ENCODE measurements at regions not wholly inside any gene's neighbourhood (a gene's known extent, or its start where the extent isn't known, plus 50 kb on each side); places are given as distances from the start of the nearest gene placed in this dataset.
"Not testable (repeated sequence)": the region's sequence is repeated elsewhere in the genome, so short reads cannot be mapped to it uniquely, and the experiment has no call there.

- peak; percentile 76 for DNase-seq (ENCODE audit: low read depth)
Measured at GRCh38 chr6:164085091-164086075, 670.9 kb downstream of the QKI start.

GRCh38 chr6:164079275-164079600 is 664.7 kb downstream of the QKI start:
- no peak for DNase-seq (ENCODE audit: low read depth)

DNA sequence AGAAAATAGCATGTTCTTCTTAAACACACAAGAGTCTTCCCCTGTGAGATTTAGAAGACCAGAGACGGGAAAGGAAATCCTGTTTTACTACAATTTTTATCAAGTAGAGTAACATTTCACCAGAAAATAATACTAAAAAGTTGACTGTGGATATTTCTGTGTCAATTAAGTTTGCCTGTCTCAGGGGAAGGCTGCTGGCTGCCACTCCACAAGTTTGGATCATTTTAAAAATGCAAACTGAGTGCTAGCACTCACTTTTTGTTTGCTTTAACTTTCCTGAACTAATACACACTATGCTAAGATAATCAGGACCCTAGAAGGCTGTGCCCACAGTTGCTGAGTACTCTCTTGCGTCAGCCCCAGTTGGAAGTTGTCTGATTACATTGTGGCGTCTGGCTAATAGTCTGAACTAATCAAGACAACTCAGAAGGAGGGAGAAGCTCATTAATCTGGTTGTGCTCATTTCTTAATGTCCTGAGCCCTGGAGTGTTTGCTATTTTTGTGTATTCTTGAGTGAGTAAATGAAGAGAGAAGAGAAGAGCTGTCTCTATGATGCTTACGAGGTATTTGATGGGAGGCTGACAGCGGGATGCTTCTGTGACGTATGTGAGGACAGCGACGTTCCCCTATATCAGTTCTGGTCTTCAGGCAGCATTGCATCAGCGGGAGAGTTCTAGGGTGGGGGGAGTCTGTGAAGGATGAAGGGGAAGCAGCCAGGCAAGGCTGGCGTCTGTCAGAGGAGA is 664.2 kb downstream of the QKI start:
- no peak for DNase-seq (ENCODE audit: low read depth)

DNA sequence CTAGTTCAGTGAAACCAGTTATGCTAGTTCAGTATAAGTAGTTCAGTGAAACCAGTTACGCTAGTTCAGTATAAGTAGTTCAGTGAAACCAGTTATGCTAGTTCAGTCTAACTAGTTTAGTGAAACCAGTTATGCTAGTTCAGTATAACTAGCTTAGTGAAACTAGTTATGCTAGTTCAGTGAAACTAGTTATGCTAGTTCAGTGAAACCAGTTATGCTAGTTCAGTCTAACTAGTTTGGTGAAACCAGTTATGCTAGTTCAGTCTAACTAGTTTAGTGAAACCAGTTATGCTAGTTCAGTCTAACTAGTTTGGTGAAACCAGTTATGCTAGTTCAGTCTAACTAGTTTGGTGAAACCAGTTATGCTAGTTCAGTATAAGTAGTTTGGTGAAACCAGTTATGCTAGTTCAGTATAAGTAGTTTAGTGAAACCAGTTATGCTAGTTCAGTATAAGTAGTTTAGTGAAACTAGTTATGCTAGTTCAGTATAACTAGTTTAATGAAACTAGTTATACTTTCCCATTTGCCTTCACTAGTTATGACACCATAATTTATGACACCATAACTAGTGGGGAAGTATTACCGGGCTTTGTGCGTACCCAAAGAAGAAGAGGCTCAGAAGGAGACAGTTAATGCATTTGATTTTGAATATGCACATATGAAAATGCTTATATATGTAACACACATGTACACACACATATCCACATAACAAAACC is 662.5 kb downstream of the QKI start:
- not testable (repeated sequence) for DNase-seq (ENCODE audit: low read depth)

GRCh38 chr6:164075981-164076615 is 661.6 kb downstream of the QKI start:
- DNase-seq (ENCODE audit: low read depth), result no peak

DNA sequence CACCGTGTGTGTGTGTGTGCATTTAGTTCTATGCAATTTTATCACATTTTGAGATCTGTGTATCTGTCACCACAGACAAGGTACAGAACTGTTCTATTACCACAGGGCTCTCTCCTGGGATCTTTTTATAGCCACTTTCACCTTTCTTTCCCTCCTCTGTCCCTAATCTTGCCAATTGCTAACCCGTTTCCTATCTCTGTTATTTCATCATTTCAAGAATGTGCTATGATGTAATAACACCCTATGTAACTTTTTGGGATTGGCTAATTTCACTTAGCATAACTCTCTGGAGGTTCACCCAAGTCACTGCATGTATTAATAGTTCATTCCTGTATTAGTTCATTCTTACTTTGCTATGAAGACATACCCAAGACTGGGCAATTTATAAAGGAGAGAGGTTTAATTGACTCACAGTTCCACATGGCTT is 657.7 kb downstream of the QKI start:
- no peak for DNase-seq (ENCODE audit: low read depth)

DNA sequence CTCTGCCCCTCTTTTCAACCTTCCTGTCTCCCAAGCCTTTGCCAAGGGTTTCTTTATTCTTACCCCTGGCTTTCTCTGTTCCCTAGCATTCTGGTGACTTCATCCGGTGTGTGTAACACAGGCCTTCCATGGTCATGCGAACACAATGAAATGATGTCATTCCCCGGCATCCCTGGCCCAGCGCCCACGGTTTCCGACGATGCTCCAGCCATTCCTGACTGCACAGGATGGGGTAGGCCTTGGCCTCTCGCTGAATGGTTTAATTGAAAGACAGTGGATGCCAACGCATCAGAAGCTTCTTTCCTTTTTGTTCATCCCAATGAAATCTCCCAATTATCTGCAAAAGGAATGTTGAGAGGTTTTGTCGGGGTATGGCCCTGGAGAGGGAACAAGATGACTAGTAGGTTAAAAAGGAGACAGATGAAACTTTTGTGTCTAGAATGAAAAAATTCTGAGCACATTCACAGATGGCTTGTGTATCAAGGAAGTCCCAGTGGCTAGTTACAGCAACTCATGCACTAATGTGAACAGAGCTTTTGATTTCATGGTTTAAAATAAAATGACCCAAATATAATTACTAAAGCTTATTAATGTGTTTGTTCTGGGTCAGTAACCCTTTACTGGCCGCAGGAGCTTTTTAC is 655.0 kb downstream of the QKI start:
- DNase-seq (ENCODE audit: low read depth), result peak; percentile 86

GRCh38 chr6:164068527-164068926 is 654.0 kb downstream of the QKI start:
- no peak for DNase-seq (ENCODE audit: low read depth)

GRCh38 chr6:164066766-164067165 is 652.2 kb downstream of the QKI start:
- DNase-seq (ENCODE audit: low read depth), result no peak

- no peak for DNase-seq (ENCODE audit: low read depth)
Measured at GRCh38 chr6:164066335-164066734, 651.8 kb downstream of the QKI start.

DNA sequence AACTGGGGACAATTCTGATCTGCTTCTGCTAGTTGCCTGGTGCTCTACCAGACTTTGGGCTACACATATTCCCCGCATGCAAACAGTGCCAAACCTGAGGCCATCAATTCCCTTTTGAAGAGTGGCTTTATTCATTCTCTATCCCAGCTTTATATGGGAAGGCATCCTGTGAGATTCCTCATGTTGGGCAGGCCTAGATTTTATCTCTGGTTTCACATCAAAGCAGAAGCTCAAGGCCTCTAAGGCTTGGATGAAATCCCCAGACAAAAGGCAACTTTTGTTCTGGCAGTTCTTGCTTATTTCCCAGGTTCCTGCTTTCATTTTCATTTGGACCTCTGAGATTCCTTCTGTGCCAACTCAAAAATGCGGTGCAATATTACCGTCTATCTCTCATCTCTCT is 648.8 kb downstream of the QKI start:
- DNase-seq (ENCODE audit: low read depth), result no peak

GRCh38 chr6:164062872-164063271 is 648.4 kb downstream of the QKI start:
- DNase-seq (ENCODE audit: low read depth), result no peak

DNA sequence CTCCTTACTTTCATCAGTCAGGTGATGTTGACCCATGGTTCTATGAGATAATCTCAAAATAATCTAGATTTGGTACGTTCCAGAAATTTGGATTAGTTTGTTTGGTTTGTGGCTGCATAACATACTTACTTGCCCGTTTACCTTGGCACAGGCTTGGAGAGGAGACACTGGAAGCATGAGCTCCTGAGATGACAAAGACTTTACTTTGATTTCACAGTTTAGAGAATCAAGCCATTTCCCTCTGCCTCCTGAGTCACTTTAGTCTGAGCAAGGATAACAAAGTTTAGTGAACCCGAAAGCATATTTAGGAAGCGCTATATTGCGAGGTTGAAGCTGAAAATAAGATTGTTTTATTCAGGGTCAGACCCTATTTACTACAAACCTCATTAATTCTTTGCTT is 643.4 kb downstream of the QKI start:
- no peak for DNase-seq (ENCODE audit: low read depth)

GRCh38 chr6:164051427-164051826 is 636.9 kb downstream of the QKI start:
- no peak for DNase-seq (ENCODE audit: low read depth)

- no peak for DNase-seq (ENCODE audit: low read depth)
Measured at GRCh38 chr6:164049517-164049988, 635.0 kb downstream of the QKI start.

- DNase-seq (ENCODE audit: low read depth), result peak; percentile 45
Measured at GRCh38 chr6:164048840-164049516, 634.5 kb downstream of the QKI start.

DNA sequence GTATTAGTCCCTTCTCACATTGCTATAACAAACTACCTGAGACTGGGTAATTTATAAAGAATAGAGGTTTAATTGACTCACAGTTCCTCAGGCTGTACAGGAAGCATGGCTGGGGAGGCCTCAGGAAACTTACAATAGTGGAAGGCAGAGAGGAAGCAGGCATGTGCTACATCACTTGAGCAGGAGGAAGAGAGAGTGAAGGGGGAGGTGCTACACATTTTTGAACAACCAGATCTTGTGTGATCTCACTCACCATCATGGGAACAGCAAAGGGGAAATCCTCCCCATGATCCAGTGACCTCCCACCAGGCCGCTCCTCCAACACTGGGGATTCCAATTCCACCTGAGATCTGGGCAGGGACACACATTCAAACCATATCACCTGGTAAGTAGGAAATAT is 630.6 kb downstream of the QKI start:
- DNase-seq (ENCODE audit: low read depth), result no peak

DNA sequence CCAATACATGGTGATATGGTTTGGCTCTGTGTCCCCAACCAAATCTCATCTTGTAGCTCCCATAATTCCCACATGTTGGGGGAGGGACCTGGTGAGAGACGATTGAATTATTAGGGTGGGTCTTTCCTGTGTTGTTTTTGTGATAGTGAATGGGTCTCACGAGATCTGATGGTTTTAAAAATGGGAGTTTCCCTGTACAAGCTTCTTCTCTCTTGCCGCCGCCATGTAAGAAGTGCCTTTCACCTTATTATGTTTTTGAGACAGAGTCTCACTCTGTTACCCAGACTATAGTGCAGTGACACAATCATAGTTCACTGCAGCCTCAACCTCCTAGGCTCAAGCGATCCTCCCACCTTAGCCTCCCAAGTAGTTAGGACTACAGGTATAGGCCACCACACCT is 629.1 kb downstream of the QKI start:
- DNase-seq (ENCODE audit: low read depth), result not testable (repeated sequence)

DNA sequence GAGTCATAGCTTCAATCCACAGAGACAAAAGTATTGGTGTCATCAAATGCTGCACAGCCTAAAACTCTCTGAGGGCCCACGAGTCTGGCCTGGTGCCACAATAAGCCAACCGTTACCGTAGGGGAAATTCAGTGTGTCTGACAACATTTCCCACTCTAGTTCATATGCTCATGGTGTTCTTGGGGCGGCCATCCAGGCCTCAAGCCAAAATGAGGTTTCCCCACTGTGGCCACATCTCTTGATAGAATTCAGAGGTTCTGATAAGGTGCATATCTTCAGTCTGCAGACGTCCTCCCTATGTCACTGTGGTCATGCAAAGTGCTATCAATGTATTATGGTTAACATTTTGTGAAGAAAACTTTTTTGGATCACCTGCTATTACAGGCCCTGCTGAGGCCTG is 627.7 kb downstream of the QKI start:
- DNase-seq (ENCODE audit: low read depth), result no peak

- DNase-seq (ENCODE audit: low read depth), result no peak
Measured at GRCh38 chr6:164040994-164041393, 626.5 kb downstream of the QKI start.

DNA sequence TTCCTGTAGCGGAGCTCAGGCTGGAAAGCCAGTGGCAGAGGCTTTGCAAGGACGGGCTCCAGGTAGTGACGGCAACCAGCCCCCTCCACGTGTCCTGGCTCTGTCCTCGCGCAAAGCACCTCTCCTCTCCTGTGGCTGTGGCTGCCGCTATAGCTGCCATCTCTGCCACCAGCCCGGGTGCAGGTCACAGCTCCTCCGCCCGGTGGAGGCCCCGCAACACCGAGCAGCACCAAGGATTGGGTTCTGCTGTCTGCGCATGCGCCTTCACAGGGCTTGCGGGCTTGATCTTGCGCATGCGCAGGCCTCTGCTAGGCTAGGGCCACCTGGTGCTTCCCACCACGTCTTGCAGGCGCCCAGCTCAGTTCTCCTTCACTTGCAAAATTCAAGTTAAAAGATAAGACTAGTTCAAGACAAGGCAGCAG is 625.4 kb downstream of the QKI start:
- peak; percentile 73 for DNase-seq (ENCODE audit: low read depth)

Measured in Daoy (cell line).